Neural cell (in vitro differentiated cells): ENCODE measurements at regions not wholly inside any gene's neighbourhood (a gene's known extent, or its start where the extent isn't known, plus 50 kb on each side); places are given as distances from the start of the nearest gene placed in this dataset.

ENCODE experiments used
- H2AFZ ChIP-seq: fragments of 200-600, 300-800 bp; sonication (generic), shearing (Covaris generic); 2 replicates; pipeline ENCODE4 v1.6.0; 2014; ENCODE audit warnings: low read depth, mild to moderate bottlenecking, antibody characterized with exemption, low read length, moderate library complexity
- H3F3A ChIP-seq: fragments of 200-600 bp; shearing (Covaris generic); 2 replicates; pipeline ENCODE4 v1.6.1; 2016; ENCODE audit warnings: mild to moderate bottlenecking, moderate library complexity, mixed read lengths, antibody characterized with exemption, low read length; ENCODE audit not compliant: insufficient read depth, poor library complexity, severe bottlenecking
- H3K27ac ChIP-seq: fragments of 200-600, 300-800 bp; sonication (generic), shearing (Covaris generic); 2 replicates; pipeline ENCODE4 v1.5.1; 2014; ENCODE audit warnings: mild to moderate bottlenecking, low read length, moderate library complexity
- H3K27me3 ChIP-seq: fragments of 300-800, 200-600 bp; sonication (generic), shearing (Covaris generic); 2 replicates; pipeline ENCODE4 v1.6.0; 2014; ENCODE audit warnings: mild to moderate bottlenecking, low read depth, low read length, moderate library complexity; ENCODE audit not compliant: insufficient read depth
- H3K36me3 ChIP-seq: fragments of 300-800, 200-600 bp; sonication (generic), shearing (Covaris generic); 2 replicates; pipeline ENCODE4 v1.5.1; 2014; ENCODE audit warnings: mild to moderate bottlenecking, antibody characterized with exemption, low read length, moderate library complexity; ENCODE audit not compliant: insufficient read depth
- H3K4me2 ChIP-seq: fragments of 300-800, 200-600 bp; sonication (generic), shearing (Covaris generic); 2 replicates; pipeline ENCODE4 v1.6.0; 2014; ENCODE audit warnings: mild to moderate bottlenecking, low read length
- H3K4me3 ChIP-seq: fragments of 300-800, 200-600 bp; sonication (generic), shearing (Covaris generic); 2 replicates; pipeline ENCODE4 v1.5.1; 2014; ENCODE audit warnings: mild to moderate bottlenecking, low read length, moderate library complexity
- H3K79me2 ChIP-seq: fragments of 200-600 bp; shearing (Covaris generic); replicated peaks from 2 replicates; pipeline ENCODE4 v1.6.0; 2014; ENCODE audit warnings: mild to moderate bottlenecking, low read length, moderate library complexity; ENCODE audit not compliant: insufficient read depth
- H3K9ac ChIP-seq: fragments of 300-800, 200-600 bp; sonication (generic), shearing (Covaris generic); 2 replicates; pipeline ENCODE4 v1.6.1; 2016; ENCODE audit warnings: mild to moderate bottlenecking, low read length, mixed read lengths
- H3K9me2 ChIP-seq: fragments of 200-600 bp; shearing (Covaris generic); 2 replicates; pipeline ENCODE4 v1.6.1; 2016; ENCODE audit warnings: mild to moderate bottlenecking, low read length, mixed read lengths; ENCODE audit not compliant: insufficient read depth
- H3K9me3 ChIP-seq: fragments of 200-600, 300-800 bp; sonication (generic), shearing (Covaris generic); 2 replicates; pipeline ENCODE4 v1.6.1; 2016; ENCODE audit warnings: mild to moderate bottlenecking, mixed run types, low read length, moderate library complexity, mixed read lengths
- H4K20me1 ChIP-seq: fragments of 200-600 bp; shearing (Covaris generic); 2 replicates; pipeline ENCODE4 v1.6.1; 2016; ENCODE audit warnings: mild to moderate bottlenecking, mixed run types; ENCODE audit not compliant: insufficient read depth
- EP300 ChIP-seq: fragments of 450-650 bp; conservative IDR thresholded peaks from 2 replicates; pipeline ENCODE4 v1.6.1; 2014; ENCODE audit warnings: antibody characterized with exemption, mild to moderate bottlenecking, moderate library complexity; ENCODE audit not compliant: poor library complexity, severe bottlenecking
- EZH2 ChIP-seq: fragments of 200-600, 300-800 bp; shearing (Covaris generic), sonication (generic); IDR thresholded peaks from 2 replicates; pipeline ENCODE4 v1.6.1; 2014; ENCODE audit warnings: antibody characterized with exemption, low read length, borderline replicate concordance, mild to moderate bottlenecking; ENCODE audit not compliant: insufficient read depth, poor library complexity, severe bottlenecking
- MXI1 ChIP-seq: fragments of 450-650 bp; conservative IDR thresholded peaks from 2 replicates; pipeline ENCODE4 v1.6.1; 2014; ENCODE audit warnings: antibody characterized with exemption, mild to moderate bottlenecking; ENCODE audit not compliant: poor library complexity, severe bottlenecking
- POLR2AphosphoS5 ChIP-seq: IDR thresholded peaks from 2 replicates; pipeline ENCODE4 v1.6.1; 2012
- RAD21 ChIP-seq: fragments of 450-650 bp; conservative IDR thresholded peaks from 2 replicates; pipeline ENCODE4 v1.6.1; 2014; ENCODE audit warnings: antibody characterized with exemption, mild to moderate bottlenecking, moderate library complexity
- SMC3 ChIP-seq: fragments of 450-650 bp; conservative IDR thresholded peaks from 2 replicates; pipeline ENCODE4 v1.6.1; 2014; ENCODE audit warnings: antibody characterized with exemption, mild to moderate bottlenecking, moderate library complexity; ENCODE audit not compliant: poor library complexity
- TAF1 ChIP-seq: IDR thresholded peaks from 2 replicates; pipeline ENCODE4 v1.6.1; 2012; ENCODE audit warnings: low read depth
- TF ChIP-seq, protein P1 (sequence below): IDR thresholded peaks from 2 replicates; pipeline ENCODE4 v1.6.1; 2012; ENCODE audit warnings: borderline replicate concordance
- TF ChIP-seq, protein P2 (sequence below): fragments of 450-650 bp; IDR thresholded peaks from 2 replicates; pipeline ENCODE4 v1.5.1; 2014; ENCODE audit warnings: antibody characterized with exemption, mild to moderate bottlenecking, moderate library complexity; ENCODE audit not compliant: poor library complexity, severe bottlenecking

DNA sequence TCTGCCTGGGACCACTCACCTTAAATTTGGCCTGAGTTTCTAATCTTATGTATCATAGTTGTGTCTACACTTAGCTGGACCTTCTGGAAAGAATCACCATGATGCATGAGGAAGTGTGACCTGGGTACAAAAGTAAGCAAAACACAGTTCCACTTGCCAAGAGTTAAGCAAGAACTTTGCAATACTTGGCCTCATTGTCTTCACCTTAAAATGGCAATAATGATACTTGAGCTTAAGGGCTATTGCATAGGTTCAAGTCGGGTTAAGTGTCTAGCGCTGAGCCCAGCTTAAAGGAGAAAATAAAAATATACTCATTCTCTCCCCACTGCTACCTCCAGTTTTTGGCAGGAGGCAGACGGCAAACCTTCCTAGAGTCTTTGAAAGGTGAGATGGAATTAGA, 133.9 kb upstream of the BMPER start:
- no peaks in the 10 kb centered on the region for H3K27me3 ChIP-seq
- no peaks in the 10 kb centered on the region for H4K20me1 ChIP-seq
- no peak overlapping the region for H3K4me3 ChIP-seq
- H3K27ac ChIP-seq: no peak overlapping the region
- no peaks in the 10 kb centered on the region for H3K9me3 ChIP-seq
- H2AFZ ChIP-seq: no peak overlapping the region
- TF ChIP-seq EZH2 (no peak), TAF1 (no peak), RAD21 (no peak), POLR2AphosphoS5 (no peak), SMC3 (no peak), MXI1 (no peak)
- TF ChIP-seq, protein P1, sequence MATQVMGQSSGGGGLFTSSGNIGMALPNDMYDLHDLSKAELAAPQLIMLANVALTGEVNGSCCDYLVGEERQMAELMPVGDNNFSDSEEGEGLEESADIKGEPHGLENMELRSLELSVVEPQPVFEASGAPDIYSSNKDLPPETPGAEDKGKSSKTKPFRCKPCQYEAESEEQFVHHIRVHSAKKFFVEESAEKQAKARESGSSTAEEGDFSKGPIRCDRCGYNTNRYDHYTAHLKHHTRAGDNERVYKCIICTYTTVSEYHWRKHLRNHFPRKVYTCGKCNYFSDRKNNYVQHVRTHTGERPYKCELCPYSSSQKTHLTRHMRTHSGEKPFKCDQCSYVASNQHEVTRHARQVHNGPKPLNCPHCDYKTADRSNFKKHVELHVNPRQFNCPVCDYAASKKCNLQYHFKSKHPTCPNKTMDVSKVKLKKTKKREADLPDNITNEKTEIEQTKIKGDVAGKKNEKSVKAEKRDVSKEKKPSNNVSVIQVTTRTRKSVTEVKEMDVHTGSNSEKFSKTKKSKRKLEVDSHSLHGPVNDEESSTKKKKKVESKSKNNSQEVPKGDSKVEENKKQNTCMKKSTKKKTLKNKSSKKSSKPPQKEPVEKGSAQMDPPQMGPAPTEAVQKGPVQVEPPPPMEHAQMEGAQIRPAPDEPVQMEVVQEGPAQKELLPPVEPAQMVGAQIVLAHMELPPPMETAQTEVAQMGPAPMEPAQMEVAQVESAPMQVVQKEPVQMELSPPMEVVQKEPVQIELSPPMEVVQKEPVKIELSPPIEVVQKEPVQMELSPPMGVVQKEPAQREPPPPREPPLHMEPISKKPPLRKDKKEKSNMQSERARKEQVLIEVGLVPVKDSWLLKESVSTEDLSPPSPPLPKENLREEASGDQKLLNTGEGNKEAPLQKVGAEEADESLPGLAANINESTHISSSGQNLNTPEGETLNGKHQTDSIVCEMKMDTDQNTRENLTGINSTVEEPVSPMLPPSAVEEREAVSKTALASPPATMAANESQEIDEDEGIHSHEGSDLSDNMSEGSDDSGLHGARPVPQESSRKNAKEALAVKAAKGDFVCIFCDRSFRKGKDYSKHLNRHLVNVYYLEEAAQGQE: no peak
- TF ChIP-seq, protein P2, sequence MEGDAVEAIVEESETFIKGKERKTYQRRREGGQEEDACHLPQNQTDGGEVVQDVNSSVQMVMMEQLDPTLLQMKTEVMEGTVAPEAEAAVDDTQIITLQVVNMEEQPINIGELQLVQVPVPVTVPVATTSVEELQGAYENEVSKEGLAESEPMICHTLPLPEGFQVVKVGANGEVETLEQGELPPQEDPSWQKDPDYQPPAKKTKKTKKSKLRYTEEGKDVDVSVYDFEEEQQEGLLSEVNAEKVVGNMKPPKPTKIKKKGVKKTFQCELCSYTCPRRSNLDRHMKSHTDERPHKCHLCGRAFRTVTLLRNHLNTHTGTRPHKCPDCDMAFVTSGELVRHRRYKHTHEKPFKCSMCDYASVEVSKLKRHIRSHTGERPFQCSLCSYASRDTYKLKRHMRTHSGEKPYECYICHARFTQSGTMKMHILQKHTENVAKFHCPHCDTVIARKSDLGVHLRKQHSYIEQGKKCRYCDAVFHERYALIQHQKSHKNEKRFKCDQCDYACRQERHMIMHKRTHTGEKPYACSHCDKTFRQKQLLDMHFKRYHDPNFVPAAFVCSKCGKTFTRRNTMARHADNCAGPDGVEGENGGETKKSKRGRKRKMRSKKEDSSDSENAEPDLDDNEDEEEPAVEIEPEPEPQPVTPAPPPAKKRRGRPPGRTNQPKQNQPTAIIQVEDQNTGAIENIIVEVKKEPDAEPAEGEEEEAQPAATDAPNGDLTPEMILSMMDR: no peak
- no peaks in the 10 kb centered on the region for H3F3A ChIP-seq
- H3K36me3 ChIP-seq: no peaks in the 10 kb centered on the region
- H3K79me2 ChIP-seq: no peaks in the 10 kb centered on the region
- no peak overlapping the region for H3K9ac ChIP-seq
- no peak overlapping the region for H3K4me2 ChIP-seq
- H3K9me2 ChIP-seq: no peaks in the 10 kb centered on the region

DNA sequence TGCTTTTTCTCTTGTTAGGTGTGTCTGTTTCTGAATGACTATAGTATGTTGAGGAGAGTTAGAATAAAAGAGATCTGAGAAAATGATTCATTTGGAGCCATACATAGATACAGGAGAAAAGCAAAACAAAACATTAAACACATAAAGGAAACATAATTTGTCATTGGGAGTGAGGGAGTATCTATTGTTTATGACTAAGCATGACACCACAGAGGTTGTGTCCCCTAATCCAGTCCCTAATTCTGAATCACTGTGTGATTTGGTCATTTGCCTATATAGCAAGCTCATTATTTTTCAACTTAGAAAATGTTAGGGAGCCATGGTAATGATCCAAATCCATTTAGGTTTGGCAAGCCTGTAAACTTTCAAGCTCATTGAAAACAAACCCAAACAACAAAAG, 132.3 kb upstream of the BMPER start:
- Histone ChIP-seq H3K4me2 (no peak overlapping the region), H3F3A (no peaks in the 10 kb centered on the region), H3K4me3 (no peak overlapping the region), H4K20me1 (no peaks in the 10 kb centered on the region), H3K9ac (no peak overlapping the region), H3K9me2 (no peaks in the 10 kb centered on the region), H3K27me3 (no peaks in the 10 kb centered on the region), H3K9me3 (no peaks in the 10 kb centered on the region), H2AFZ (no peak overlapping the region), H3K36me3 (no peaks in the 10 kb centered on the region), H3K27ac (no peak overlapping the region), H3K79me2 (no peaks in the 10 kb centered on the region)
- TF ChIP-seq POLR2AphosphoS5 (no peak), EZH2 (no peak), MXI1 (no peak), SMC3 (no peak), RAD21 (no peak), EP300 (no peak), TAF1 (no peak)
- TF ChIP-seq, protein P2: no peak
- TF ChIP-seq, protein P1: no peak
